Endothelial cell of umbilical vein (primary cell): ENCODE measurements at regions not wholly inside any gene's neighbourhood (a gene's known extent, or its start where the extent isn't known, plus 50 kb on each side); places are given as distances from the start of the nearest gene placed in this dataset.

Experiments used
- BruUV-seq: library from RNA; stranded (reverse); fragments of 400-500 nt; replicated peaks from 2 replicates; lab custom pipeline; 2021; lab: Mats Ljungman, UMichigan
- CTCF ChIA-PET: fragments of 300-600, 350-600 bp; sonication (Branson Sonifier 250); formaldehyde crosslinking; loops from one replicate; lab custom pipeline; 2021; ENCODE audit warnings: antibody characterized with exemption, inconsistent platforms; lab: Charles Lee
- POLR2A ChIA-PET: fragments of 300-600, 350-600 bp; sonication (Branson Sonifier 250); formaldehyde crosslinking; loops from one replicate; lab custom pipeline; 2021; ENCODE audit warnings: antibody characterized with exemption, inconsistent platforms; lab: Charles Lee
- DNase-seq: peaks from one replicate; pipeline ENCODE4 v3.0.0-alpha.2; 2011; ENCODE audit warnings: low read depth, low spot score
- FAIRE-seq: peaks from 2 replicates; lab custom pipeline; 2011; peaks lifted over from hg19 to GRCh38; lab: Jason Lieb, UNC
- H2AFZ ChIP-seq: 2 replicates; pipeline ENCODE4 v1.6.0; 2012; ENCODE audit warnings: low read depth, low read length, control low read depth, inconsistent platforms
- H3K27ac ChIP-seq: 2 replicates; pipeline ENCODE4 v1.5.1; 2011; ENCODE audit warnings: low read depth, mild to moderate bottlenecking, control low read depth, low read length, moderate library complexity; ENCODE audit not compliant: insufficient read depth
- H3K27me3 ChIP-seq, 2 experiments: 2 replicates each; pipeline versions ENCODE4 v1.6.0 to v1.6.1; 2011; ENCODE audit warnings: low read length in 2 of 2, mixed read lengths in 1 of 2; ENCODE audit not compliant: control insufficient read depth in 2 of 2, insufficient read depth in 2 of 2
- H3K36me3 ChIP-seq, 2 experiments: 2 replicates in 1 of 2; 3 replicates in 1 of 2; pipeline ENCODE4 v1.5.1; 2011; ENCODE audit warnings: low read length in 2 of 2, mild to moderate bottlenecking in 1 of 2, moderate library complexity in 1 of 2; ENCODE audit not compliant: control insufficient read depth in 2 of 2, insufficient read depth in 2 of 2; ENCODE audit errors: extremely low read depth in 1 of 2
- H3K4me1 ChIP-seq: 3 replicates; pipeline ENCODE4 v1.5.1; 2011; ENCODE audit warnings: mild to moderate bottlenecking, low read length; ENCODE audit not compliant: control insufficient read depth, insufficient read depth; ENCODE audit errors: extremely low read depth
- H3K4me2 ChIP-seq: 2 replicates; pipeline ENCODE4 v1.6.1; 2011; ENCODE audit warnings: low read length, control low read depth, mixed read lengths; ENCODE audit not compliant: insufficient read depth
- H3K4me3 ChIP-seq, 3 experiments: fragments of 200-600 bp in 1 of 3; sonication (generic), shearing (Covaris generic) in 1 of 3; replicated peaks in 1 of 3; 2 replicates each; pipeline ENCODE4 v1.5.1; 2011 to 2016; ENCODE audit warnings: control low read depth in 3 of 3, low read length in 3 of 3, mild to moderate bottlenecking in 2 of 3, inconsistent platforms in 1 of 3, low read depth in 1 of 3, moderate library complexity in 1 of 3; ENCODE audit not compliant: insufficient read depth in 1 of 3
- H3K79me2 ChIP-seq: 2 replicates; pipeline ENCODE4 v1.6.0; 2012; ENCODE audit warnings: low read length, inconsistent platforms; ENCODE audit not compliant: control insufficient read depth, insufficient read depth
- H3K9ac ChIP-seq: replicated peaks from 2 replicates; pipeline ENCODE3; 2011; ENCODE audit warnings: low read length, control low read depth; ENCODE audit not compliant: insufficient read depth; ENCODE audit errors: extremely low read depth
- H3K9me1 ChIP-seq: replicated peaks from 3 replicates; pipeline ENCODE4 v1.6.0; 2011; ENCODE audit warnings: mild to moderate bottlenecking, low read length; ENCODE audit not compliant: control insufficient read depth, insufficient read depth; ENCODE audit errors: extremely low read depth
- H3K9me3 ChIP-seq: replicated peaks from 2 replicates; pipeline ENCODE4 v1.5.1; 2012; ENCODE audit warnings: low read length, inconsistent platforms; ENCODE audit not compliant: control insufficient read depth, insufficient read depth
- H4K20me1 ChIP-seq: replicated peaks from 2 replicates; pipeline ENCODE3; 2011; ENCODE audit warnings: mild to moderate bottlenecking, low read length; ENCODE audit not compliant: control insufficient read depth, insufficient read depth; ENCODE audit errors: extremely low read depth
- CTCF ChIP-seq, 2 donors: IDR thresholded peaks; 1 replicate in 1 of 2; 2 replicates in 1 of 2; pipeline ENCODE4 v1.5.1; 2011; ENCODE audit warnings: low read length in 2 of 2, mild to moderate bottlenecking in 2 of 2, moderate library complexity in 2 of 2, control low read depth in 1 of 2, inconsistent platforms in 1 of 2, low read depth in 1 of 2; ENCODE audit not compliant: insufficient read depth in 1 of 2; ENCODE audit errors: extremely low read depth in 1 of 2
- EZH2 ChIP-seq: IDR thresholded peaks from 2 replicates; pipeline ENCODE4 v1.6.1; 2012; ENCODE audit warnings: borderline replicate concordance, low read depth, mild to moderate bottlenecking, moderate library complexity, low read length, inconsistent platforms; ENCODE audit not compliant: severe bottlenecking
- FOS ChIP-seq: IDR thresholded peaks from 2 replicates; pipeline ENCODE4 v1.6.1; 2011; ENCODE audit warnings: mild to moderate bottlenecking, low read length, moderate library complexity, borderline replicate concordance; ENCODE audit not compliant: insufficient read depth
- GATA2 ChIP-seq: IDR thresholded peaks from 2 replicates; pipeline ENCODE4 v1.7.0; 2011; ENCODE audit warnings: low read depth, mild to moderate bottlenecking, moderate library complexity, mixed read lengths, low read length; ENCODE audit not compliant: insufficient read length, insufficient read depth
- JUN ChIP-seq: IDR thresholded peaks from 2 replicates; pipeline ENCODE4 v1.6.1; 2011; ENCODE audit warnings: borderline replicate concordance, low read depth; ENCODE audit not compliant: insufficient read length, insufficient read depth
- MAX ChIP-seq: IDR thresholded peaks from 2 replicates; pipeline ENCODE4 v1.6.1; 2011; ENCODE audit not compliant: insufficient read depth, insufficient read length
- MYC ChIP-seq: IDR thresholded peaks from one replicate; pipeline ENCODE4 v1.6.1; 2011; ENCODE audit warnings: mild to moderate bottlenecking, low read depth, low read length
- POLR2A ChIP-seq: IDR thresholded peaks from 2 replicates; pipeline ENCODE4 v1.6.1; 2012; ENCODE audit warnings: low read depth, mild to moderate bottlenecking, control low read depth, low read length
- POLR2AphosphoS5 ChIP-seq: IDR thresholded peaks from 2 replicates; pipeline ENCODE4 v1.6.1; 2012; ENCODE audit warnings: low read depth, mild to moderate bottlenecking, control low read depth, low read length, moderate library complexity; ENCODE audit not compliant: insufficient read depth
- dilution Hi-C: fragments of 300-500 bp; cut with MboI; formaldehyde crosslinking; loops from one replicate; pipeline ENCODE4 v1.15.0; 2019; ENCODE audit warnings: low sequenced_read_pairs; ENCODE audit not compliant: extremely low pct_ligation_motif_present
- intact Hi-C: fragments of 100-400 bp; cut with micrococcal nuclease; formaldehyde crosslinking; loops from one replicate; pipeline ENCODE4 v1.10.0; 2022

DNA sequence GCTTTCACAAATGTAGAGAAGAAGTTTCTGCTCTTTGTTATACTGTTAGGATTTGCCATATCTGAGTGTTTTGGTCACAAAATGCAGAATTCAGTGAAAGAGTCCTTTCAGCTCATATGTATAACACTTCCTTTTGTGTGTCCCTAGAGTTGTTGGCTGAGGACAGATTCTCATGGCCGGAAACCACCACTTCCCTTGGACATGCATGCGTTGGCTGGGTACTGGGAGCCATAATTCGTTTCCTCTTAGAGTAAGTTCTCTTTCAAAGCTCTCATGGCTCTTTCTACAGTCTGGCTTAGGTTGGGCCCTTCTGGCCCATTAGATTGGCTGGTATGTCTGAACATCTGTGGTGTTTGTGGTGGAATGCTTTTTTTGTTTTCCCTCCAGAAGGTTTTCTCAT is 298.5 kb downstream of the DIPK2A start:
- FAIRE-seq (no peak), DNase-seq (no peak)
- intact Hi-C loops (no loop called here), dilution Hi-C loops (no loop called here)
- ChIA-PET CTCF (interaction anchor here (0.9 kb wide), 1 partner anchor 11 kb away, joined by 3 read pairs; no protein-coding TSS in a partner anchor), POLR2A (no interaction called here)
- H2AFZ ChIP-seq = no peak overlapping the region
- H3K9me1 ChIP-seq = no peaks in the 10 kb centered on the region
- no peak overlapping the region for H3K27ac ChIP-seq
- H3K4me2 ChIP-seq = no peak overlapping the region
- H3K4me3 ChIP-seq = no peak overlapping the region
- H3K9ac ChIP-seq = no peak overlapping the region
- no TSS peak for BruUV-seq
- H3K36me3 ChIP-seq = no peaks in the 10 kb centered on the region
- TF ChIP-seq JUN (no peak), GATA2 (no peak), FOS (no peak), POLR2AphosphoS5 (no peak), MAX (no peak), MYC (no peak), EZH2 (no peak), POLR2A (no peak), CTCF (IDR thresholded peaks at IDR 0.05; ENCODE audit: extremely low read depth in 1 of 2, insufficient read depth in 1 of 2, low read depth in 1 of 2, low read length in 2 of 2) (no peak)
- no peaks in the 10 kb centered on the region for H4K20me1 ChIP-seq
- no peaks in the 10 kb centered on the region for H3K9me3 ChIP-seq
- no peaks in the 10 kb centered on the region for H3K27me3 ChIP-seq
- H3K79me2 ChIP-seq = no peaks in the 10 kb centered on the region
- H3K4me1 ChIP-seq = no peaks in the 10 kb centered on the region
